Osteoblast (primary cell): ENCODE measurements at regions not wholly inside any gene's neighbourhood (a gene's known extent, or its start where the extent isn't known, plus 50 kb on each side); places are given as distances from the start of the nearest gene placed in this dataset.

Source experiments
- DNase-seq: peaks from one replicate; pipeline ENCODE4 v3.0.0; 2011; ENCODE audit warnings: low spot score, mixed read lengths; ENCODE audit not compliant: insufficient read length; ENCODE audit errors: missing footprints
- H2AFZ ChIP-seq: 2 replicates; pipeline ENCODE4 v1.6.0; 2011; ENCODE audit warnings: mild to moderate bottlenecking, low read length
- H3K27ac ChIP-seq: 2 replicates; pipeline ENCODE4 v1.5.1; 2011; ENCODE audit warnings: mild to moderate bottlenecking, low read depth, low read length, moderate library complexity
- H3K27me3 ChIP-seq: 2 replicates; pipeline ENCODE4 v1.6.0; 2012; ENCODE audit warnings: mild to moderate bottlenecking, control low read depth, inconsistent platforms, low read length, moderate library complexity; ENCODE audit not compliant: insufficient read depth
- H3K36me3 ChIP-seq: 2 replicates; pipeline ENCODE4 v1.5.1; 2011; ENCODE audit warnings: mild to moderate bottlenecking, low read length, control low read depth, moderate library complexity; ENCODE audit not compliant: insufficient read depth
- H3K4me1 ChIP-seq: 2 replicates; pipeline ENCODE4 v1.5.1; 2011; ENCODE audit warnings: mild to moderate bottlenecking, low read length, control low read depth, moderate library complexity; ENCODE audit not compliant: insufficient read depth
- H3K4me2 ChIP-seq: 2 replicates; pipeline ENCODE4 v1.6.0; 2011; ENCODE audit warnings: mild to moderate bottlenecking, low read length; ENCODE audit not compliant: insufficient read depth
- H3K4me3 ChIP-seq: fragments of 200-600 bp; sonication (generic); 3 replicates; pipeline ENCODE4 v1.5.1; 2012; ENCODE audit warnings: mild to moderate bottlenecking, low read length, inconsistent platforms; ENCODE audit not compliant: insufficient read depth
- H3K79me2 ChIP-seq: 2 replicates; pipeline ENCODE4 v1.6.0; 2012; ENCODE audit warnings: mild to moderate bottlenecking, low read length, control low read depth, inconsistent platforms; ENCODE audit not compliant: insufficient read depth
- H3K9me3 ChIP-seq: 2 replicates; pipeline ENCODE4 v1.5.1; 2011; ENCODE audit warnings: low read depth, low read length, control low read depth
- H4K20me1 ChIP-seq: 2 replicates; pipeline ENCODE4 v1.6.0; 2012; ENCODE audit warnings: mild to moderate bottlenecking, low read length, control low read depth; ENCODE audit not compliant: insufficient read depth
- CTCF ChIP-seq: IDR thresholded peaks from 2 replicates; pipeline ENCODE4 v1.5.1; 2011; ENCODE audit warnings: mild to moderate bottlenecking, low read depth, low read length, moderate library complexity; ENCODE audit errors: extremely low read depth

GRCh38 chr2:139383532-139383931, 603.3 kb upstream of the NXPH2 start:
- H3K4me2 ChIP-seq: no peak overlapping the region
- no peaks in the 10 kb centered on the region for H3K9me3 ChIP-seq
- no peaks in the 10 kb centered on the region for H3K27me3 ChIP-seq
- H3K36me3 ChIP-seq: no peaks in the 10 kb centered on the region
- H4K20me1 ChIP-seq: no peaks in the 10 kb centered on the region
- H3K27ac ChIP-seq: no peak overlapping the region
- H3K79me2 ChIP-seq: no peaks in the 10 kb centered on the region
- DNase-seq: no peak
- no peak overlapping the region for H2AFZ ChIP-seq
- TF ChIP-seq CTCF: no peak
- no peak overlapping the region for H3K4me3 ChIP-seq
- H3K4me1 ChIP-seq: no peaks in the 10 kb centered on the region

- no peak overlapping the region for H3K4me3 ChIP-seq
- no peaks in the 10 kb centered on the region for H3K27me3 ChIP-seq
- peaks cover 2% of the 10 kb centered on the region for H3K9me3 ChIP-seq
- H3K27ac ChIP-seq: no peak overlapping the region
- no peaks in the 10 kb centered on the region for H3K4me1 ChIP-seq
- TF ChIP-seq CTCF: no peak
- no peaks in the 10 kb centered on the region for H3K36me3 ChIP-seq
- no peak overlapping the region for H2AFZ ChIP-seq
- DNase-seq: no peak
- no peaks in the 10 kb centered on the region for H3K79me2 ChIP-seq
- no peaks in the 10 kb centered on the region for H4K20me1 ChIP-seq
- H3K4me2 ChIP-seq: no peak overlapping the region
Observed at GRCh38 chr2:139380051-139380450, 599.9 kb upstream of the NXPH2 start.

- Histone ChIP-seq H3K27me3 (no peaks in the 10 kb centered on the region), H3K9me3 (peaks cover 2% of the 10 kb centered on the region), H3K4me3 (no peak overlapping the region), H3K27ac (no peak overlapping the region), H3K4me2 (no peak overlapping the region), H4K20me1 (no peaks in the 10 kb centered on the region), H3K36me3 (no peaks in the 10 kb centered on the region), H3K79me2 (no peaks in the 10 kb centered on the region), H3K4me1 (no peaks in the 10 kb centered on the region), H2AFZ (no peak overlapping the region)
- DNase-seq: no peak
- TF ChIP-seq CTCF: no peak
Observed at GRCh38 chr2:139378373-139378772, 598.2 kb upstream of the NXPH2 start.

GRCh38 chr2:139374296-139374850, 594.2 kb upstream of the NXPH2 start:
- Histone ChIP-seq H3K4me1 (no peaks in the 10 kb centered on the region), H3K27ac (no peak overlapping the region), H3K4me2 (no peak overlapping the region), H3K4me3 (no peak overlapping the region), H3K9me3 (peaks cover 5% of the 10 kb centered on the region), H3K79me2 (no peaks in the 10 kb centered on the region), H4K20me1 (no peaks in the 10 kb centered on the region), H3K27me3 (no peaks in the 10 kb centered on the region), H3K36me3 (no peaks in the 10 kb centered on the region), H2AFZ (no peak overlapping the region)
- DNase-seq: no peak
- TF ChIP-seq CTCF: no peak
